ENCODE measurements at regions not wholly inside any gene's neighbourhood (a gene's known extent, or its start where the extent isn't known, plus 50 kb on each side); places are given as distances from the start of the nearest gene placed in this dataset.
A peak's percentile ranks its signal among the peaks of the same experiment; 100 is the strongest.

- no peak for DNase-seq (ENCODE audit: low spot score)
These were observed 127.1 kb downstream of the SLC30A10 start for GRCh38 chr1:219801156-219801820.

GRCh38 chr1:219798283-219799030, 129.9 kb downstream of the SLC30A10 start:
- no peak for DNase-seq (ENCODE audit: low spot score)

- no peak for DNase-seq (ENCODE audit: low spot score)
These were observed 130.7 kb downstream of the SLC30A10 start for GRCh38 chr1:219797683-219798082.

GRCh38 chr1:219797009-219797408, 131.3 kb downstream of the SLC30A10 start:
- DNase-seq (ENCODE audit: low spot score), result no peak

- DNase-seq (ENCODE audit: low spot score), result no peak
These were observed 132.9 kb downstream of the SLC30A10 start for GRCh38 chr1:219795363-219795917.

- DNase-seq (ENCODE audit: low spot score), result no peak
These were observed 134.1 kb downstream of the SLC30A10 start for GRCh38 chr1:219794085-219794743.

GRCh38 chr1:219792337-219793021, 135.9 kb downstream of the SLC30A10 start:
- DNase-seq (ENCODE audit: low spot score), result no peak

GRCh38 chr1:219791766-219792165, 136.6 kb downstream of the SLC30A10 start:
- no peak for DNase-seq (ENCODE audit: low spot score)

GRCh38 chr1:219790834-219791615, 137.3 kb downstream of the SLC30A10 start:
- DNase-seq (ENCODE audit: low spot score), result peak; percentile 32

GRCh38 chr1:219788700-219789099, 139.7 kb downstream of the SLC30A10 start:
- DNase-seq (ENCODE audit: low spot score), result no peak

- no peak for DNase-seq (ENCODE audit: low spot score)
These were observed 140.3 kb downstream of the SLC30A10 start for GRCh38 chr1:219788091-219788490.

GRCh38 chr1:219784660-219785381, 143.5 kb downstream of the SLC30A10 start:
- DNase-seq (ENCODE audit: low spot score), result no peak

GRCh38 chr1:219783605-219784235, 144.6 kb downstream of the SLC30A10 start:
- DNase-seq (ENCODE audit: low spot score), result no peak

- DNase-seq (ENCODE audit: low spot score), result no peak
These were observed 145.4 kb downstream of the SLC30A10 start for GRCh38 chr1:219782929-219783328.

- DNase-seq (ENCODE audit: low spot score), result no peak
These were observed 146.0 kb downstream of the SLC30A10 start for GRCh38 chr1:219782311-219782710.

- DNase-seq (ENCODE audit: low spot score), result no peak
These were observed 146.9 kb downstream of the SLC30A10 start for GRCh38 chr1:219781491-219781890.

GRCh38 chr1:219778793-219779369, 149.5 kb downstream of the SLC30A10 start:
- no peak for DNase-seq (ENCODE audit: low spot score)

- no peak for DNase-seq (ENCODE audit: low spot score)
These were observed 150.2 kb downstream of the SLC30A10 start for GRCh38 chr1:219778110-219778509.

GRCh38 chr1:219774386-219774785, 154.0 kb downstream of the SLC30A10 start:
- DNase-seq (ENCODE audit: low spot score), result no peak

- DNase-seq (ENCODE audit: low spot score), result no peak
These were observed 154.6 kb downstream of the SLC30A10 start for GRCh38 chr1:219773775-219774174.

Data from LoVo (cell line).